GM12892 (cell line): ENCODE measurements at regions not wholly inside any gene's neighbourhood (a gene's known extent, or its start where the extent isn't known, plus 50 kb on each side); places are given as distances from the start of the nearest gene placed in this dataset.
A peak's percentile ranks its signal among the peaks of the same experiment; 100 is the strongest.
"Not testable (repeated sequence)": the region's sequence is repeated elsewhere in the genome, so short reads cannot be mapped to it uniquely, and the experiment has no call there.

Experiments
- DNase-seq: peaks from one replicate; pipeline ENCODE4 v3.0.0; 2011; ENCODE audit not compliant: insufficient read length
- FAIRE-seq: peaks from 2 replicates; lab custom pipeline; 2011; peaks lifted over from hg19 to GRCh38; lab: Jason Lieb, UNC
- POLR2A ChIP-seq: IDR thresholded peaks from 2 replicates; pipeline ENCODE4 v1.6.1; 2011; ENCODE audit warnings: low read depth, low read length, control low read depth
- POLR2AphosphoS5 ChIP-seq: IDR thresholded peaks from 2 replicates; pipeline ENCODE4 v1.6.1; 2011; ENCODE audit warnings: low read depth, low read length, control low read depth
- TAF1 ChIP-seq: IDR thresholded peaks from 2 replicates; pipeline ENCODE4 v1.6.1; 2011; ENCODE audit warnings: low read depth, mild to moderate bottlenecking, control low read depth, low read length, borderline replicate concordance

DNA sequence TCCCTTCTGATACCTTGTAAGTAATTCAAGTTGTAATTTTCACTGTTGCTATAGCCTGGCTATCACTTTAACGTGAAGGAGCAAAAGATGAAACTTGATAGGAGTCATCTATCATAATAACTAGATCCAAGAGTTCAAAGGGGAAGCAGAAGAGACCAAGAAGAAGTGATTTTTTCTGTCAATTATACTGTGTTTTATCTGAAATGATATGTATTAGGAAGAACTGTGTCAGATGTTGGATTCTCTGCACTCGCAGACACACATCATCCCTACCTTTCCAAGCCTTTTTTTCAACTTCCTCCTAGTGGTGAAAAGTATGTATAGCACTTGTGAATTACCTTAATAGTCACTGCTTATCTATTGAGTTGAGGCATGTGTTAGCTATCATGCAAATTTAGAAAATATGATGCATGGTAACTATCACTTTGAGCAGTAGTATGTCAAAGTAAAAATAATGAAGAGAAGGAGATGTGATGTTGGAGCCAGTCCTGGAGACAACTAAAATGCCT lies 864.2 kb downstream of the PRIM2 start:
- DNase-seq: not testable (repeated sequence)
- peak; percentile 38 for FAIRE-seq

DNA sequence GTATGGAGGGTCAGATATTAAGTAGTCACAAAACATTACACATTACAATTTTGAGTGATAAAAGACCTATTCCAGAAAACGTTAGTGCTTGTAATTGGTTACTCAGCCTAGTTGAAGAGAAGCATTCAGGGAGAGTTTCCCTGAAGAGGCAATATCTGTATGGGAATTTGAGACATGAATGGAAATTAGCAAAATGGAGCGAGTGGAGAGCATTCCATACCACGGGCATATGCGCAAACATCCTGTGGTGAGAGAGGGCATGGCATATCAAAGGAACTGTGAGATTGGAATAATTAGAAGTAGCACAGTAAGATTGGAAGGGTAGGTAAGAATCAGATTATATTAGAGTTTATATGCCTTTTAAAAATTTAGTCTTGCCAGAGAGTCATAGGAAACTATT lies 867.9 kb downstream of the PRIM2 start:
- FAIRE-seq, DNase-seq: not testable (repeated sequence)

DNA sequence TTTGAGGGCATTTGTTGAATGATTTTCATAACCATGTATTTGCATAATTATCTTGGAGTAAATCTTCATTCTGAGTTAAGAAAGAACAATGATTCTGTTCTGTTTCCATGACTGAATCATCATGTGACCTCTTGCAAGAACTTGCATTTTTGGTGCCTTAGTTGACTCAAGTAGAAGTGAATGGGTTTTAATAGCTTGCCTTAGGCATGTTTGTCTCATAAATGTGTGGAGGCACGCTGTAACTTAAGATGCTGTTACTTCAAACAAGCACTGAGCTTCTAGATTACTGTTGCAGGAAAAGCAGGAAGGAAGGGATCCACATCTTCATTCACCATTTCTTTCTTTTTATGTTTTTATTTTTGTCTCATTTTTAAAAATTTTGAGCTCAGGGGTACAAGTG lies 875.8 kb downstream of the PRIM2 start:
- DNase-seq, FAIRE-seq: not testable (repeated sequence)

DNA sequence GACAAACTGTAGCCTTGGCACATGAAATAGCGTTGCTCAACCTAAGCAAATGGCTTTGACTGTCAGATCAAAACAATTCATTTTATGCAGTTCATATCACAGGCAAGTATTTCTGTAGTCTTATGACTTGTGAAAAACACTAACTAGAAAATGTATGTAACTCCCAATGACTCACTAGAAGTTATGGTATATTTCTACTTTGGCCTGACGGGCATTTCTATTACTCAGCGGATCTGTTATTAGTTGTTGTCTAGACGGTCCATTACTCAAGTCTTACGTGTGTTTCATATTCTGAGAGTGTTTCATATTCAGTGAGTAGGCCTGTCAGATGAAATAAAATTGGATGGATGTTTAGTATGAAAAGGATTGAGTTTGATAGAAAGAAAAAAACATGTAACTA lies 880.9 kb downstream of the PRIM2 start:
- TF ChIP-seq POLR2AphosphoS5 (no peak), TAF1 (no peak), POLR2A (no peak)
- FAIRE-seq: no peak
- no peak for DNase-seq

DNA sequence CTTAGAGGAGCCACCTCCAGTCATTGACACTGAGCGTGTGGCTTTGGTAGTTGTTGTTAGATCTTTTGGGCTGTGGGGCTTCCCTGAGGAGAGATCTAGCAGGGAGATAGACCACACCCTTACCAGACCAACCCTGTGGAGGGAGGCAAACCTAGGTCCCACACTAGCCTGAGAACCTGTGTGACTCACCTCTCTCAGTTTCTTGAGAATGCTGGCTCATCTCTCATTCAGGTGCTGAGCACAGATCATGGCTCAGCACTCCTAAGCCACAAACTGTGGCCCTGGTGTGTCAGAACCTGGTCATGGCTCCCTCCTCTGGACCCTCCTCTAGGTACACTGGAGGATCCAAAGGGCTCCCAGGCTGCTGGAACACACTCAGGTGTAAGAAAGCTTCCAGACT lies 919.7 kb downstream of the PRIM2 start:
- not testable (repeated sequence) for DNase-seq, FAIRE-seq

DNA sequence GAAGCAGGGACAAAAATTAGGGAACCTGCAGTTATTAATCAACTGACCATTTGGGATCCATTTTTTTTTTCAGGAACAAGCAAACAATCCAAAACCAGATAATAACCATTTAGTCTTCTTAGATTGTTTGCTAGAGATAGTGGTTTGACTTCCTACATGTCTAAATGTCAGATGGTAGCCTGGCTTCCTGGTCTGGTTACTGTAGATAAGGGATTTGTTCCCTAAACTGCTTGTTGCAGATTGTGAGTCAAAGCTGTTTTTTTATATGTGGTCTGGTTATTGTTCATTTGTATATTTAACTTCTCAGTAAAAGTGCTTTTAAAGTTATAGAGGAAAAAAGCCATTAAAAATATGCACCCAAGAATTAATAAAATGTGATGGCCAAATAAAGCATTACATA lies 921.0 kb downstream of the PRIM2 start:
- not testable (repeated sequence) for FAIRE-seq, DNase-seq

DNA sequence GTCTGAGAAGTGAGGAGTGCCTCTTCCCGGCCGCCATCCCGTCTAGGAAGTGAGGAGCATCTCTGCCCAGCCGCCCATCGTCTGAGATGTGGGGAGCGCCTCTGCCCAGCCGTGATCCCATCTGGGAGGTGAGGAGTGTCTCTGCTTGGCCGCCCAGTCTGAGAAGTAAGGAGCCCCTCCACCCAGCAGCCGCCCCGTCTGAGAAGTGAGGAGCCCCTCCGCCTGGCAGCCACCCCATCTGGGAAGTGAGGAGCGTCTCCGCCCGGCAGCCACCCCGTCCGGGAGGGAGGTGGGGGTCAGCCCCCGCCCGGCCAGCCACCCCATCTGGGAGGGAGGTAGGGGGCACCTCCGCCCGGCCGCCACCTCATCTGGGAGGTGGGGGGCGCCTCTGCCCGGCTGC lies 940.2 kb downstream of the PRIM2 start:
- not testable (repeated sequence) for FAIRE-seq, DNase-seq

DNA sequence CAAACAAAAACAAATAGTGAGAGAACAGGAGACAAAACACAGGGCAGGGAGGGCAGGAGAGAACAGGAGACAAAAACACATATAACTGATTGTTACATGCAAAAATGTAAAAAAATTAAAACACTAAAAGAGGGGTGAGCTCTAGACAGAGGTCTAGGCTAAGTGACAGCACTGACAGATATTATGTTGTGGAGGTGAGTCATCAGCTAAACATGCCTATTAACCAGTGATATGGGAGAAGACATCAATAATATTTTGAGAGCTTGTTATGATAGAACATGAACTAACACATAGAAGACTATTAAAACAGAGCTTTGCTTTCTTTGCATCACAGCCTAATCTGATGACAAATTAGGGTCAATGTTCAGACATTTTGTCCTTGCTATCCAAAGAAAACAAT lies 972.7 kb downstream of the PRIM2 start:
- no peak for FAIRE-seq
- TF ChIP-seq POLR2AphosphoS5: no peak
- TF ChIP-seq POLR2A: no peak
- DNase-seq: no peak

DNA sequence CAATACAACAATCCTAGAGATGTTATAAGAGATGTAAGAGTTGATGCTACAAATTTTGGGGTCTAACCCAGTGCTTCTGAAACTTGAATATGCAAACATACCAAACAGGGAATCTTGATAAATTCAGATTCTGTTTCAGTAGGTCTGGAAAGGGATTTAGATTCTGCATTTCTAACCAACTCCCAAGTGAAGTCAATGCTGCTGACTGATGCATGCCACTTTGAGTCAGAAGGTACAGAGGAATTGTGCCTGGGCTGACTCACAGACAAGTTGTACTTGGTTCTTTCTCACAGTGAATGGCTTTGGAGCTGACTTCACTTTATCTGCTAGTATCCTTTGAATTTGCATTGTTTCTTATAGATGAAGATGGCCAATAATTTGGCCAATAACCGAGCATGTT lies 973.9 kb downstream of the PRIM2 start:
- FAIRE-seq, DNase-seq: not testable (repeated sequence)

DNA sequence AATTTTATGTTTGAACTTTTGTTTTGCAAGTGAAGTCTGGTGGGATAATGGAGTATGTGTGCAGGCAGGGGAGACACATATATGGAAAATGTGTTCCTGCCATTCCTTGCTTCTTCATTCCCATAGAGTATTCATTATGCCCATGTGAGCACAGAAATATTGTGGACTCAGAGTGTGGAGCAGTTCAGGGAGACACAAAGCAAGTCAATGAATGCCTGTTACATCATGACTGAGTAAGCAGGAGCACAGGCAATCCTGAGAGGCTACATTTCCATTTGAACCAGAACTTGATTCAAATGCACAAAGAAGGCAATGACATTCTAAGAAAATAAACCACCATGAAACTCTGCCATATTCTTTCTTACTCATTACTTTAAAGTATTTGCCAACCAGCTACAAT lies 990.5 kb downstream of the PRIM2 start:
- FAIRE-seq: not testable (repeated sequence)

DNA sequence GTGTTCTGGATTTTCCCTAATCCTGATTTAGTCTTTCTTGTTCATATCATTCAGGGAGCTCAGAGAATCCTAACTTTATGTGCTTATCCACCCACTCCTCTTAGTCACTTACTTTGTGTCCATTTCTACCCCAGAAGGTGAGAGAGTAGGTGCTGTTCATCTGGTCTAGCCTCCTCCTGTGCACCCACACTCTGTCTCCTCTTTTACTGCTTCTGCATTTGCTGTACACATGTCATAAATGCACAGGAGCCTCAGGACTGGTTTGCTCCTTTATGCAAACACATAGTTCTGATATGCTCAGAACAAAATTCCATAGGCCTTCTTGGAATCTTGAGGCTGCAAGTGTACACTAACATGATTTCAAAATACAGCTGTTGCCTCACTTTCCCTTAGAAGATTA lies 1014.7 kb downstream of the PRIM2 start:
- DNase-seq, FAIRE-seq: not testable (repeated sequence)

More for the DNA sequence above, 990.5 kb downstream of the PRIM2 start:
- DNase-seq: not testable (repeated sequence)

DNA sequence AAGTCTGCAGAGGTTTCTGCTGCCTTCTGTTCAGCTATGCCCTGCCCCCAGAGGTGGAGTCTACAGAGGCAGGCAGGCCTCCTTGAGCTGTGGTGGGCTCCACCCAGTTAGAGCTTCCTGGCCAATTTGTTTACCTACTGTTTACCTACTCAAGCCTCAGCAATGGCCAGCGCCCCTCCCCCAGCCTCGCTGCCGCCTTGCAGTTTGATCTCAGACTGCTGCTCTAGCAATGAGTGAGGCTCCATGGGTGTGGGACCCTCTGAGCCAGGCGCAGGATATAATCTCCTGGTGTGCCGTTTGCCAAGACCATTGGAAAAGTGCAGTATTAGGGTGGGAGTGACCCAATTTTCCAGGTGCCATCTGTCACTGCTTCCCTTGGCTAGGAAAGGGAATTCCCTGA lies 1024.9 kb downstream of the PRIM2 start:
- not testable (repeated sequence) for DNase-seq, FAIRE-seq

DNA sequence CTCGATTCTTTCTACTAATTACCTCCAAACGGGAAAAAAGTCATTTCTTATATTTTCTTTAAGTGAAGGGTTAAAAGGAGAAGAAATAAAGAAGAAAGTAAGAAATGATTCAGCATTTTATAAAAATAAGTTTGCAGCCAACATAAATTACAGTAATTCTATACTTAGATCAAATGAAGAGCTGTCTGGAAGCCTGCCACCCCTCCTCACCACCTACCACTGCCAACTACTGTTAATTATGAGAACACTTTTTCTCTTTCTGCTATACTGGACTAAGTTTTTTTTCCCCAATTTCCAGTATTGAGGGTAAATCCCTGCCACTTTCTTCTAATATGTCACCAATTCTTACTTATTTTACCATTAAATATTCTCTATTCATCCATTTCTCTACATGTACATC lies 1030.1 kb downstream of the PRIM2 start:
- FAIRE-seq: not testable (repeated sequence)

DNA sequence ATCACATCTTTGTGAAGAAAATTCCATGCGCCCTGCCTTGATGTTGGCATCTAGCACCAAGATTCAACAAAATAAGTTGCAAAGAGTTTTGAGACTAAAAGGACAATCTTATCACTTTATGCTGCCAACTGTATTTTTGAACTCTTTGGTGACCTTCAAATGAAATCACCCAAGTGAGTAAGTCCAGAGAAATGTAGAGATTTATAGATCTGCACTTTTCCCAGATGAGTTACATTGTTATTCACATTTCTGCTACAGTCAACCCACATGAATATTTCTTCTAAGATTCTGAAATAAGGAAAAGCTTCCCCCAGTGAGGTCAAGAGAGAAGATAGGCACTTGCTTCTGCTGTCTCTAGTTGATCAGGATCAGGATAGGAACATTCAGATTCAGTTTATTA lies 1034.2 kb downstream of the PRIM2 start:
- FAIRE-seq, DNase-seq: not testable (repeated sequence)

More for the DNA sequence above, 1030.1 kb downstream of the PRIM2 start:
- DNase-seq: not testable (repeated sequence)

DNA sequence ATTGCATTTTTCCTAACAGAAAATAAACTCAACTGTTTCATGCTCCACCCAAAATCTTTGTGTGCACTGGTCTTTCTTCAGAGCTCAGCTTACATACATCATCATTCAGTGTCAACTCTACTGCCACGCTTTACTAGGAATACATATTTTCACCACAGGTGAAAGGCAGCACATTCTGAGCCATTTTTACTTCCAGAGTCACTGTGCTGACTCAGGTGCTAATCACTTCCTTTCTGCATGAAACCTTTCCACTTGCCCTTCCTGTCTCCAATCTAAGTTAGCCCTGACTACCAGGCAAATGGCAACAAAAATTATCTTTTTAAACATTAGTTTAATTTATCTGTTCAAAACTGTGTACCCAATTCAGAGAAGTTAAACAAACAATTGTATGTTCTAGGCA lies 1041.0 kb downstream of the PRIM2 start:
- not testable (repeated sequence) for FAIRE-seq, DNase-seq

DNA sequence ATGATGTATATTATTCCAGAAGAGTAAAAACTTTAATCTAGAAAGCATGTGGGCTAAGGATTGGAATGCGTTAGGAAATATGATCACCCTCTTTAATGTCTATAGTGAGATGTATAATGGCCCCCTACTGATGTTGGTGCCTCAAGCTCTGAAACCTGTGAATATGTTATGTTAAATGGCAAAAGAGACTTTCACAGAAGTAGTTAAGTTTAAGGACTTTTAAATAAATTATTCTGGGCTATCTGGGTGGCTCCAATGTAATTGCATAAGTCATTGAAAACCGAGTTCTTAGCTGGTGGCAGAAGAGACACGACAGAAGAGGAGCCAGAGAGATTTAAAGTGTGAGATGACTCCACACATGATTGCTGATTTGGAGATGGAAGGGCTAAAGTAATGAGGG lies 1048.4 kb downstream of the PRIM2 start:
- not testable (repeated sequence) for FAIRE-seq, DNase-seq

DNA sequence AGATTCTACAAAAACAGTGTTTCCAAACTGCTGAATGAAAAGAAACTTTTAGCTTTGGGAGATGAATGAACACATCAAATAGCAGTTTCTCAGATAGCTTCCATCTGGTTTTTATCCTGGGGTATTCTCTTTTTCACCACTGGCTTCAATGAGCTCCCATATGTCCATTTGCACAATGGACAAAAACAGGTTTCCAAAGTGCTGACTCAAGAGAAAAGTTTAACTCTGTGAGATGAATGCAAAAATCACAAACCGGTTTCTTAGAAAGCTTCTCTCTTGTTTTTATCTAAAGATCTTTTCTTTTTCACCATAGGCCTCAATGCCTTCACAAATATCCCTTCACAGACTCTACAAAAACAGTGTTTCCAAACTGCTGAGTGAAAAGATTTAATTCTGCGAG lies 1089.2 kb downstream of the PRIM2 start:
- not testable (repeated sequence) for FAIRE-seq, DNase-seq
